ENCODE measurements at regions not wholly inside any gene's neighbourhood (a gene's known extent, or its start where the extent isn't known, plus 50 kb on each side); places are given as distances from the start of the nearest gene placed in this dataset.

- Histone ChIP-seq H3K4me1 (ENCODE audit: control insufficient read depth, insufficient read depth, low read length) (no peaks in the 10 kb centered on the region), H3K27ac (ENCODE audit: insufficient read depth, low read length) (no peak overlapping the region), H3K56ac (ENCODE audit: extremely low read depth, insufficient read depth, low read length) (no peak overlapping the region), H4K8ac (ENCODE audit: low read depth in 2 of 2, low read length in 2 of 2) (no peak overlapping the region), H2BK120ac (ENCODE audit: low read depth, low read length) (no peak overlapping the region), H2AK5ac (ENCODE audit: low read depth, low read length) (no peak overlapping the region), H2AFZ (replicated peaks; ENCODE audit: low read length, poor library complexity) (no peak overlapping the region), H2AK9ac (replicated peaks; ENCODE audit: low read depth, low read length, poor library complexity) (no peak overlapping the region), H3K4me3 (ENCODE audit: insufficient read depth, low read depth, low read length) (no peak overlapping the region), H3K36me3 (ENCODE audit: control insufficient read depth, insufficient read depth, low read length) (no peaks in the 10 kb centered on the region), H3K79me1 (ENCODE audit: low read depth in 1 of 2, low read length in 2 of 2) (no peaks in the 10 kb centered on the region), H3K14ac (replicated peaks; ENCODE audit: low read depth, low read length) (no peak overlapping the region), H3K4ac (ENCODE audit: low read depth, low read length) (no peak overlapping the region), H4K20me1 (ENCODE audit: insufficient read depth, low read length) (no peaks in the 10 kb centered on the region), H2BK5ac (ENCODE audit: low read depth, low read length, poor library complexity, severe bottlenecking) (no peak overlapping the region), H2BK20ac (ENCODE audit: low read depth, low read length) (no peak overlapping the region), H3K18ac (ENCODE audit: low read depth, low read length) (no peak overlapping the region), H3K23ac (ENCODE audit: low read depth, low read length) (no peak overlapping the region), H3K9me3 (ENCODE audit: control insufficient read depth, insufficient read depth, low read length) (no peaks in the 10 kb centered on the region), H3K9me1 (ENCODE audit: insufficient read depth, low read length) (no peaks in the 10 kb centered on the region), H3K27me3 (ENCODE audit: control insufficient read depth, insufficient read depth, low read length) (peaks cover 20% of the 10 kb centered on the region), H4K5ac (ENCODE audit: low read depth, low read length) (no peak overlapping the region), H2BK15ac (ENCODE audit: low read depth, low read length) (no peak overlapping the region), H4K91ac (ENCODE audit: insufficient read depth, low read depth, low read length) (no peak overlapping the region), H3K4me2 (ENCODE audit: low read depth, low read length) (no peak overlapping the region), H3K9ac (ENCODE audit: low read depth, low read length) (no peak overlapping the region)
- ChIA-PET POLR2A (ENCODE audit: unreplicated experiment) (no interaction called here), CTCF (interaction anchor here (0.9 kb wide), 1 partner anchor 14 kb away, joined by 3 read pairs; no protein-coding TSS in a partner anchor)
- no peak for TF ChIP-seq NFE2L2 (IDR thresholded peaks at IDR 0.05; ENCODE audit: low read depth, low read length)
- TF ChIP-seq FOS (IDR thresholded peaks at IDR 0.05; ENCODE audit: low read depth, low read length): no peak
- TF ChIP-seq MAFK (IDR thresholded peaks at IDR 0.05; ENCODE audit: low read depth, low read length): no peak
- WGBS, 2 experiments (ENCODE audit: extremely low coverage in 2 of 2, insufficient read length in 1 of 2): no CpG with 5 or more reads among the region's 1 CpG
- in situ Hi-C loops (cut with MboI; ENCODE audit: low sequenced_read_pairs) (no loop called here), dilution Hi-C loops (cut with HindIII; ENCODE audit: low sequenced_read_pairs, unreplicated experiment) (no loop called here), intact Hi-C loops (cut with micrococcal nuclease) (no loop called here)
- BruUV-seq (replicated peaks): no TSS peak
- no peak for ATAC-seq (ENCODE audit: low read depth)
- DNase-seq: no peak
Measured at GRCh38 chr20:51183451-51183850, 160.5 kb upstream of the KCNG1 start.

All from IMR-90 (cell line).